Activated T-cell treated with anti-CD3 and anti-CD28 coated beads for 24 hours (primary cell): ENCODE measurements at regions not wholly inside any gene's neighbourhood (a gene's known extent, or its start where the extent isn't known, plus 50 kb on each side); places are given as distances from the start of the nearest gene placed in this dataset.

ENCODE experiments used
- DNase-seq: peaks from one replicate; pipeline ENCODE4 v3.0.0-alpha.2; 2020; ENCODE audit warnings: low read depth

- DNase-seq = no peak
Observed at GRCh38 chr1:58310469-58310868, 236.1 kb downstream of the OMA1 start.

- no peak for DNase-seq
Observed at GRCh38 chr1:58308206-58308605, 238.3 kb downstream of the OMA1 start.

- DNase-seq = no peak
Observed at GRCh38 chr1:58307431-58307830, 239.1 kb downstream of the OMA1 start.

- DNase-seq = no peak
Observed at GRCh38 chr1:58305622-58306021, 240.9 kb downstream of the OMA1 start.

GRCh38 chr1:58304346-58304975 lies 242.1 kb downstream of the OMA1 start:
- no peak for DNase-seq

GRCh38 chr1:58303841-58304240 lies 242.7 kb downstream of the OMA1 start:
- no peak for DNase-seq

- no peak for DNase-seq
Observed at GRCh38 chr1:58293388-58293787, 253.1 kb downstream of the OMA1 start.

- no peak for DNase-seq
Observed at GRCh38 chr1:58290685-58291372, 255.7 kb downstream of the OMA1 start.

- DNase-seq = no peak
Observed at GRCh38 chr1:58288624-58289142, 257.8 kb downstream of the OMA1 start.

GRCh38 chr1:58287894-58288623 lies 258.5 kb downstream of the OMA1 start:
- no peak for DNase-seq

GRCh38 chr1:58284225-58284510 lies 262.4 kb downstream of the OMA1 start:
- DNase-seq = no peak

- DNase-seq = no peak
Observed at GRCh38 chr1:58283388-58284224, 262.9 kb downstream of the OMA1 start.

GRCh38 chr1:58282623-58283387 lies 263.7 kb downstream of the OMA1 start:
- DNase-seq = no peak

GRCh38 chr1:58266242-58266641 lies 280.3 kb downstream of the OMA1 start:
- no peak for DNase-seq

GRCh38 chr1:58264462-58264861 lies 282.1 kb downstream of the OMA1 start:
- no peak for DNase-seq

- DNase-seq = no peak
Observed at GRCh38 chr1:58262702-58263101, 283.8 kb downstream of the OMA1 start.

GRCh38 chr1:58258082-58258481 lies 288.4 kb downstream of the OMA1 start:
- no peak for DNase-seq

- no peak for DNase-seq
Observed at GRCh38 chr1:58257003-58257402, 289.5 kb downstream of the OMA1 start.

- no peak for DNase-seq
Observed at GRCh38 chr1:58256546-58256945, 290.0 kb downstream of the OMA1 start.

- DNase-seq = no peak
Observed at GRCh38 chr1:58256041-58256440, 290.5 kb downstream of the OMA1 start.

- DNase-seq = no peak
Observed at GRCh38 chr1:58255192-58255591, 291.3 kb downstream of the OMA1 start.
